ENCODE measurements at regions not wholly inside any gene's neighbourhood (a gene's known extent, or its start where the extent isn't known, plus 50 kb on each side); places are given as distances from the start of the nearest gene placed in this dataset.

GRCh38 chr2:136185981-136186776, 68.2 kb upstream of the CXCR4 start:
- H3K27me3 Mint-ChIP-seq: peaks cover 1% of the 10 kb centered on the region
- H3K36me3 Mint-ChIP-seq (ENCODE audit: low read depth): no peaks in the 10 kb centered on the region
- H3K4me1 Mint-ChIP-seq (ENCODE audit: low read depth): no peaks in the 10 kb centered on the region
- peaks cover 4% of the 10 kb centered on the region for H3K9me3 Mint-ChIP-seq
- intact Hi-C loops (cut with micrococcal nuclease): no loop called here
- no peak overlapping the region for H3K27ac Mint-ChIP-seq
- H3K4me3 Mint-ChIP-seq: no peak overlapping the region

- Mint-ChIP-seq H3K9me3 (peaks cover 9% of the 10 kb centered on the region), H3K4me1 (ENCODE audit: low read depth) (no peaks in the 10 kb centered on the region), H3K27ac (no peak overlapping the region), H3K36me3 (ENCODE audit: low read depth) (no peaks in the 10 kb centered on the region), H3K27me3 (peaks cover 1% of the 10 kb centered on the region), H3K4me3 (no peak overlapping the region)
- intact Hi-C loops (cut with micrococcal nuclease): no loop called here
These were observed 65.1 kb upstream of the CXCR4 start for GRCh38 chr2:136183097-136183496.

- intact Hi-C loops (cut with micrococcal nuclease): no loop called here
- H3K27ac Mint-ChIP-seq: no peak overlapping the region
These were observed 64.4 kb upstream of the CXCR4 start for GRCh38 chr2:136182315-136182714.

GRCh38 chr2:136179602-136179975, 61.6 kb upstream of the CXCR4 start:
- Mint-ChIP-seq H3K9me3 (peaks cover 9% of the 10 kb centered on the region), H3K4me1 (ENCODE audit: low read depth) (peaks cover 8% of the 10 kb centered on the region), H3K27ac (no peak overlapping the region), H3K27me3 (peaks cover 1% of the 10 kb centered on the region), H3K4me3 (no peak overlapping the region), H3K36me3 (ENCODE audit: low read depth) (no peaks in the 10 kb centered on the region)
- intact Hi-C loops (cut with micrococcal nuclease): no loop called here

More at GRCh38 chr2:136182315-136182714, 64.4 kb upstream of the CXCR4 start:
- Mint-ChIP-seq H3K4me1 (ENCODE audit: low read depth) (no peaks in the 10 kb centered on the region), H3K27me3 (peaks cover 1% of the 10 kb centered on the region), H3K9me3 (peaks cover 9% of the 10 kb centered on the region), H3K36me3 (ENCODE audit: low read depth) (no peaks in the 10 kb centered on the region), H3K4me3 (no peak overlapping the region)

- H3K36me3 Mint-ChIP-seq (ENCODE audit: low read depth): no peaks in the 10 kb centered on the region
- H3K4me1 Mint-ChIP-seq (ENCODE audit: low read depth): peaks cover 8% of the 10 kb centered on the region
- peaks cover 1% of the 10 kb centered on the region for H3K27me3 Mint-ChIP-seq
- intact Hi-C loops (cut with micrococcal nuclease): no loop called here
- no peak overlapping the region for H3K27ac Mint-ChIP-seq
- no peak overlapping the region for H3K4me3 Mint-ChIP-seq
- H3K9me3 Mint-ChIP-seq: peaks cover 9% of the 10 kb centered on the region
These were observed 61.1 kb upstream of the CXCR4 start for GRCh38 chr2:136178941-136179601.

- no peak overlapping the region for H3K4me3 Mint-ChIP-seq
- peaks cover 4% of the 10 kb centered on the region for H3K27me3 Mint-ChIP-seq
- peaks cover 8% of the 10 kb centered on the region for H3K4me1 Mint-ChIP-seq (ENCODE audit: low read depth)
- intact Hi-C loops (cut with micrococcal nuclease): no loop called here
- H3K9me3 Mint-ChIP-seq: peaks cover 2% of the 10 kb centered on the region
- no peak overlapping the region for H3K27ac Mint-ChIP-seq
- H3K36me3 Mint-ChIP-seq (ENCODE audit: low read depth): no peaks in the 10 kb centered on the region
These were observed 57.9 kb upstream of the CXCR4 start for GRCh38 chr2:136175868-136176267.

- Mint-ChIP-seq H3K4me1 (ENCODE audit: low read depth) (peaks cover 8% of the 10 kb centered on the region), H3K36me3 (ENCODE audit: low read depth) (no peaks in the 10 kb centered on the region), H3K4me3 (no peak overlapping the region), H3K27ac (no peak overlapping the region), H3K9me3 (no peaks in the 10 kb centered on the region), H3K27me3 (peaks cover 4% of the 10 kb centered on the region)
- intact Hi-C loops (cut with micrococcal nuclease): no loop called here
These were observed 57.5 kb upstream of the CXCR4 start for GRCh38 chr2:136175466-136175865.

GRCh38 chr2:136173126-136173525, 55.2 kb upstream of the CXCR4 start:
- peaks cover 5% of the 10 kb centered on the region for H3K27me3 Mint-ChIP-seq
- no peaks in the 10 kb centered on the region for H3K9me3 Mint-ChIP-seq
- H3K4me3 Mint-ChIP-seq: no peak overlapping the region
- H3K4me1 Mint-ChIP-seq (ENCODE audit: low read depth): peaks cover 15% of the 10 kb centered on the region
- H3K36me3 Mint-ChIP-seq (ENCODE audit: low read depth): no peaks in the 10 kb centered on the region
- intact Hi-C loops (cut with micrococcal nuclease): no loop called here
- no peak overlapping the region for H3K27ac Mint-ChIP-seq

GRCh38 chr2:136171223-136171622, 53.3 kb upstream of the CXCR4 start:
- Mint-ChIP-seq H3K4me3 (no peak overlapping the region), H3K9me3 (no peaks in the 10 kb centered on the region), H3K27me3 (peaks cover 9% of the 10 kb centered on the region), H3K36me3 (ENCODE audit: low read depth) (no peaks in the 10 kb centered on the region), H3K4me1 (ENCODE audit: low read depth) (peaks cover 23% of the 10 kb centered on the region), H3K27ac (no peak overlapping the region)
- intact Hi-C loops (cut with micrococcal nuclease): no loop called here

- Mint-ChIP-seq H3K9me3 (no peaks in the 10 kb centered on the region), H3K36me3 (ENCODE audit: low read depth) (no peaks in the 10 kb centered on the region), H3K27ac (no peak overlapping the region), H3K4me3 (no peak overlapping the region), H3K4me1 (ENCODE audit: low read depth) (peaks cover 27% of the 10 kb centered on the region), H3K27me3 (peaks cover 9% of the 10 kb centered on the region)
- intact Hi-C loops (cut with micrococcal nuclease): no loop called here
These were observed 50.8 kb upstream of the CXCR4 start for GRCh38 chr2:136168720-136169119.

- peaks cover 5% of the 10 kb centered on the region for H3K27me3 Mint-ChIP-seq
- no peak overlapping the region for H3K4me3 Mint-ChIP-seq
- peaks cover 29% of the 10 kb centered on the region for H3K4me1 Mint-ChIP-seq (ENCODE audit: low read depth)
- H3K27ac Mint-ChIP-seq: peak overlapping the region; percentile 5
- intact Hi-C loops (cut with micrococcal nuclease): no loop called here
- H3K36me3 Mint-ChIP-seq (ENCODE audit: low read depth): no peaks in the 10 kb centered on the region
- H3K9me3 Mint-ChIP-seq: no peaks in the 10 kb centered on the region
These were observed 49.9 kb upstream of the CXCR4 start for GRCh38 chr2:136167721-136168475.
